ENCODE measurements at regions not wholly inside any gene's neighbourhood (a gene's known extent, or its start where the extent isn't known, plus 50 kb on each side); places are given as distances from the start of the nearest gene placed in this dataset.

- H3K4me3 ChIP-seq (ENCODE audit: low read depth, low read length), result no peak overlapping the region
- DNase-seq (ENCODE audit: low read depth), result peak; percentile 84
- TF ChIP-seq CTCF (IDR thresholded peaks at IDR 0.05; ENCODE audit: insufficient read depth, low read depth, low read length, missing control alignments), result no peak
Observed at GRCh38 chr5:68644971-68645370, 429.4 kb downstream of the PIK3R1 start.

- no peak for TF ChIP-seq CTCF (IDR thresholded peaks at IDR 0.05; ENCODE audit: insufficient read depth, low read depth, low read length, missing control alignments)
- DNase-seq (ENCODE audit: low read depth), result no peak
- no peak overlapping the region for H3K4me3 ChIP-seq (ENCODE audit: low read depth, low read length)
Observed at GRCh38 chr5:68646144-68646543, 430.6 kb downstream of the PIK3R1 start.

GRCh38 chr5:68647743-68648142, 432.2 kb downstream of the PIK3R1 start:
- no peak overlapping the region for H3K4me3 ChIP-seq (ENCODE audit: low read depth, low read length)
- TF ChIP-seq CTCF (IDR thresholded peaks at IDR 0.05; ENCODE audit: insufficient read depth, low read depth, low read length, missing control alignments), result no peak
- DNase-seq (ENCODE audit: low read depth), result no peak

GRCh38 chr5:68648944-68649857, 433.6 kb downstream of the PIK3R1 start:
- no peak overlapping the region for H3K4me3 ChIP-seq (ENCODE audit: low read depth, low read length)
- DNase-seq (ENCODE audit: low read depth), result no peak
- TF ChIP-seq CTCF (IDR thresholded peaks at IDR 0.05; ENCODE audit: insufficient read depth, low read depth, low read length, missing control alignments), result no peak

GRCh38 chr5:68652534-68652965, 437.0 kb downstream of the PIK3R1 start:
- H3K4me3 ChIP-seq (ENCODE audit: low read depth, low read length), result no peak overlapping the region
- DNase-seq (ENCODE audit: low read depth), result no peak
- no peak for TF ChIP-seq CTCF (IDR thresholded peaks at IDR 0.05; ENCODE audit: insufficient read depth, low read depth, low read length, missing control alignments)

GRCh38 chr5:68653471-68653870, 437.9 kb downstream of the PIK3R1 start:
- DNase-seq (ENCODE audit: low read depth), result no peak
- no peak overlapping the region for H3K4me3 ChIP-seq (ENCODE audit: low read depth, low read length)
- TF ChIP-seq CTCF (IDR thresholded peaks at IDR 0.05; ENCODE audit: insufficient read depth, low read depth, low read length, missing control alignments), result no peak
